ENCODE measurements at regions not wholly inside any gene's neighbourhood (a gene's known extent, or its start where the extent isn't known, plus 50 kb on each side); places are given as distances from the start of the nearest gene placed in this dataset.
"Not testable (repeated sequence)": the region's sequence is repeated elsewhere in the genome, so short reads cannot be mapped to it uniquely, and the experiment has no call there.

DNA sequence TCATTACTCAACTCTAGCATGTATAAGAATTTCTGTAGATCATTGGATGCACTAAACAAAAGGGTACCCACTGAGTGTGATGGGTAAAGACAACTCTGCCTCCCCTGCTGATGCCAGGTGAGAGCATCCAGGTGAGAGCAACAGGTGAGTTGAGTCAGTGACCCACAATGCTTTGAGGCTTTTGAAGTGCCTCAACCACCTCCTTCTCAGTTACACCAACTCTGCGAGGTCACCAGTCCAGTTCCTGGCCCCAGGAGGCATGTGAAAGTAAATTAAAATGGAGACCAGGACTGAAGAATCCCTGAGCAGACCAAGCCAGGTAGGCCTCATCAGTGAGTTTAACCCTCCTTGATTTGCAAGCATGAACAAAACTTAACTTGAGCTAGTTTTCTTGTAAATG lies 505.8 kb downstream of the EBF1 start:
- no peak for DNase-seq (ENCODE audit: low read depth in 1 of 2, low spot score in 2 of 2)
- no peak overlapping the region for H3K27ac ChIP-seq
- H3K4me3 ChIP-seq, result no peak overlapping the region
- peaks cover 17% of the 10 kb centered on the region for H3K4me1 ChIP-seq (replicated peaks)
- H3K36me3 ChIP-seq, result no peaks in the 10 kb centered on the region
- H3K9me3 ChIP-seq (replicated peaks), result no peaks in the 10 kb centered on the region
- no peaks in the 10 kb centered on the region for H3K27me3 ChIP-seq (replicated peaks)

DNA sequence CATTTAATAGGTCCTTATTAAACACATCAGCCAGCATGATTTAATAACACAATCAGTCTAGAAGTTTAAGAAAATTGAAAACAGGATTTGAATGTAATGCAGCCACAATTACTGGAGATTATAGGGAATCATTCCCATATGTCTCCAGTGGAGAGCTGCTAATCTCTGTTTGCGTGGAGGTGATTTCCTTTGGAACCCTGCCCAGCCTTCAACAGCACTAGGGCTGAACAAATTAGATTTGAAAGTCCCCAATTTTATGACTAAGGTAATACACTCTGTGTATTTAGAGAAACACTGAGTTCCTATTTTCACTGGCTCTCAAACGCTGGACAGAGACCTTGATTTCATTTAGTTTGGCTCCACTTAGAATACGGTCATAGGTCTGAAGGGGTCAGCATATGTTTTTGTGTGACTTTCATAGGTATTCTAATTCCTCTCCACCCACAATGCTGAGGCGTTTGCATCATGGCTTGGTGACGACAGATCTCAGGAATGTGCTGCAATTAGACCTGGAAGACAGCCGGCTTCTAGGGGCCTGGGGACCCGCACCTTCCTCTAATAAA lies 508.3 kb downstream of the EBF1 start:
- Histone ChIP-seq H3K4me1 (replicated peaks) (peaks cover 17% of the 10 kb centered on the region), H3K27me3 (replicated peaks) (no peaks in the 10 kb centered on the region), H3K9me3 (replicated peaks) (no peaks in the 10 kb centered on the region), H3K27ac (peak overlapping the region; percentile 42), H3K36me3 (no peaks in the 10 kb centered on the region), H3K4me3 (no peak overlapping the region)
- peak; percentile 63 to 75 for DNase-seq (ENCODE audit: low read depth in 1 of 2, low spot score in 2 of 2)

DNA sequence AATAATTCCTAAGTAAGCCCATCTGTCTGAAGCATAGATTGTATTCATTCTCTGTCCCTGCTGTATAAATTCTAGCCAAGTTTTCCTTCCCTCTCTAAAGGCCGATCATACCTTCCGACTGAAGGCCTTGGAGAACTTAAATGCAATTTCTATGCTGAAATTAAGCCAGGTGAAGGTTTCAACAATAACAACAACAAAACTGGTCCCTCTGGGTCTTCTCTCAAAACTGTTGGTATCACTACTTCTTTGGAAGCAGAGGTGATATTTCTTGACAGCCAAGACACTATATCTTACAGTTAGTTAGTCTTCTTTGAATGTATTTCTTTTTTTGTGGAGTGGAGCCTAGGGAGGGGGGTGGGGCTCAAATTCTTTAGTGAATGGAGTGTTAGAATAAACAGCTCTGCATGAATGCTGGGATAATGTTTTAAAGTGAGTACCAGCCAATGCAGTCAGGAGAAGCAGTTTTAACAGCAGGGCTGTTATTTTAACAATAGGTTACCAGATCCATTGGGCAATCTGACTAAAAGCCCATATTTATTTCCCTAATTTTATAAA lies 508.9 kb downstream of the EBF1 start:
- H3K27me3 ChIP-seq (replicated peaks), result no peaks in the 10 kb centered on the region
- no peaks in the 10 kb centered on the region for H3K9me3 ChIP-seq (replicated peaks)
- H3K27ac ChIP-seq, result peak overlapping the region; percentile 42
- no peak overlapping the region for H3K4me3 ChIP-seq
- peaks cover 17% of the 10 kb centered on the region for H3K4me1 ChIP-seq (replicated peaks)
- no peaks in the 10 kb centered on the region for H3K36me3 ChIP-seq
- DNase-seq (ENCODE audit: low read depth in 1 of 2, low spot score in 2 of 2), result peak in 1 of 2 experiments; percentile 53

DNA sequence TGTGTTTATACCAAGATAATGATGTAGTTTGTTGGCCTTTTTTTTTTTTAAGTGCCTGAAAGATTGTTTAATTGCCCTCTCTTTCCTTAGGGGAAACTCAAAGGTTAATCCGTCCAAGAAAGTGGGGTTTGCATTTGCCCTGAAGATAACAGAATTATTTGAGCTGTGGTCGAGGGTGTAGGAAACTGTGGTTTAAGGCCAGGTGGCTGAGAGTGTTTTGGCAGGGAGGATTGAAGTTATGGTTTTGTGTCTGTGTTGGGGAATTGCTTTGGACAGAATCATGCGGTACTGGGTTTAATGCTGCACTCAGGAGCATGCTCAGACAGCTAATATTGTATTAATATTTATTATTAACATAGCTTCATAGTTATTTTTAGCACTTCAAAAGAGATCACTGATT lies 509.8 kb downstream of the EBF1 start:
- DNase-seq (ENCODE audit: low read depth in 1 of 2, low spot score in 2 of 2), result no peak

DNA sequence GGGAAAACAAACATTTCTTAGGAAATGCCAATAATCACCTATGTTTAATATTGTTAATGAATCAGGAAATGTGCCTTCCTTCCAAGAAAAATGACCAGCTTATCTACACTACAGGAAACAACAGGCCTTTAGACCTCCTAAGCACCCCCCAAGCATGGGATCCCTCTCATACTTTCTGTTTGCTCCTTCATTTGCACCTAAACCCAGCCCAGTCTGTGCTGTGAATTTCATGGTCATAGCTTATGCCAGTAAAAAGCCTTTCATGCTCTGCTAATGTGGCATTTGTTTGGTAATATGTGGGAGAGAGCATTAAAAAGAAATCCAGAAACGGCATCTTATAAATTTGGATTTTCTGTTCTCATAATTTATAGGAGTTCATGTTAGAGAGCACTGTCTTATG lies 511.1 kb downstream of the EBF1 start:
- Histone ChIP-seq H3K4me3 (no peak overlapping the region), H3K36me3 (no peaks in the 10 kb centered on the region)
- DNase-seq (ENCODE audit: low read depth in 1 of 2, low spot score in 2 of 2), result no peak

More for the DNA sequence above, 509.8 kb downstream of the EBF1 start:
- Histone ChIP-seq H3K4me3 (no peak overlapping the region), H3K4me1 (replicated peaks) (peaks cover 17% of the 10 kb centered on the region), H3K9me3 (replicated peaks) (0 out of 2 replicates have a peak, but pooled peaks cover 1% of the 10 kb centered on the region), H3K27ac (no peak overlapping the region), H3K36me3 (no peaks in the 10 kb centered on the region), H3K27me3 (replicated peaks) (no peaks in the 10 kb centered on the region)

DNA sequence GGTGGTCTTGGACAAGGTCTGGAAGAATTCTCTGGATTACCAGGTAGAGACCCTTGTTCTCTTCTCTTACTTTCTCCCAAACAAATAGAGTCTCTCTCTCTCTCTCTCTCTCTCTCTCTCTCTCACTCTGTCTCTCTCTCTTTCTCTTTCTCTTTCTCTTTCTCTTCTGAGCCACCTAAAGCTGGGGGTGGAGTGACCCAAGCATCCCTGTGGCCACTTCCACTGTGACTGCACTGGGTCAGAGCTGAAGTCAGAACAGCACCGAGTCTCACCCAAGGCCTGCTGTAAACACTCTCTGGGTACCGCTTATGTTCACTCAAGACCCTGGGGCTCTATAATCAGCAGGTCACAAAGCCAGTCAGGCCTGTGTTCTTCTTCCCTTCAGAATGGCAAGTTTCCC lies 513.7 kb downstream of the EBF1 start:
- Histone ChIP-seq H3K27ac (no peak overlapping the region), H3K27me3 (replicated peaks) (no peaks in the 10 kb centered on the region), H3K4me3 (no peak overlapping the region), H3K4me1 (replicated peaks) (peaks cover 7% of the 10 kb centered on the region), H3K9me3 (replicated peaks) (0 out of 2 replicates have a peak, but pooled peaks cover 2% of the 10 kb centered on the region), H3K36me3 (no peaks in the 10 kb centered on the region)
- DNase-seq (ENCODE audit: low read depth in 1 of 2, low spot score in 2 of 2), result no peak

More for the DNA sequence above, 511.1 kb downstream of the EBF1 start:
- Histone ChIP-seq H3K27ac (no peak overlapping the region), H3K4me1 (replicated peaks) (peaks cover 17% of the 10 kb centered on the region), H3K9me3 (replicated peaks) (0 out of 2 replicates have a peak, but pooled peaks cover 2% of the 10 kb centered on the region), H3K27me3 (replicated peaks) (no peaks in the 10 kb centered on the region)

DNA sequence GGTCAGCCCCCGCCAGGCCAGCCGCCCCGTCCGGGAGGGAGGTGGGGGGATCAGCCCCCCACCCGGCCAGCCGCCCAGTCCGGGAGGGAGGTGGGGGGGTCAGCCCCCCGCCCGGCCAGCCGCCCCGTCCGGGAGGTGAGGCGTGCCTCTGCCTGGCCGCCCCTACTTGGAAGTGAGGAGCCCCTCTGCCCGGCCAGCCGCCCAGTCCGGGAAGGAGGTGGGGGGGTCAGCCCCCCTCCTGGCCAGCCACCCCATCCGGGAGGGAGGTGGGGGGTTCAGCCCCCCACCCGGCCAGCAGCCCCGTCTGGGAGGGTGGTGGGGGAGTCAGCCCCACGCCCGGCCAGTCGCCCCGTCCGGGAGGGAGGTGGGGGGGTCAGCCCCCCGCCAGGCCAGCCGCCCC lies 517.0 kb downstream of the EBF1 start:
- not testable (repeated sequence) for DNase-seq (ENCODE audit: low read depth in 1 of 2, low spot score in 2 of 2); H3K36me3 ChIP-seq; H3K4me1 ChIP-seq (replicated peaks); H3K27me3 ChIP-seq (replicated peaks); H3K4me3 ChIP-seq; H3K27ac ChIP-seq; H3K9me3 ChIP-seq (replicated peaks)

DNA sequence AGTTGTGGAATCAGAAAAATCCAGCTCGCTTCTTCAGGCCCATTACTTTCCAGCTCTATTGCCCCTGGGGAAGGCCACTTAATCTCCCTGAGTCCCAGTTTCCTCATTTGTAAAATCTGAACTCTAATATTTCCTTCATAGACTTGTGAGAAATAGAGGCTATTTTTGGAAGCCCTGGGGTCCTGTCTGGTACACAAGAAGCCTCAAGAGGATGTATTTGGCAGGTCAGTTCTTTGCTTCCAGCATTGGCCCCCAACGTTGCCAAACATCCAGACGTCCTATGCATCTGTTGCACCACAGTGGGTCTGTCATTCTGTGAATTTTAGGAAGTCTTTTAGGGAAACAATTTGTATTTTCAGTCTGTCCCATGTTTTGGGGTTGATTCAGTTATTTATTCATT lies 525.9 kb downstream of the EBF1 start:
- Histone ChIP-seq H3K36me3 (no peaks in the 10 kb centered on the region), H3K27ac (no peak overlapping the region), H3K9me3 (replicated peaks) (no peaks in the 10 kb centered on the region), H3K4me3 (no peak overlapping the region), H3K27me3 (replicated peaks) (no peaks in the 10 kb centered on the region), H3K4me1 (replicated peaks) (no peaks in the 10 kb centered on the region)
- DNase-seq (ENCODE audit: low read depth in 1 of 2, low spot score in 2 of 2), result no peak

DNA sequence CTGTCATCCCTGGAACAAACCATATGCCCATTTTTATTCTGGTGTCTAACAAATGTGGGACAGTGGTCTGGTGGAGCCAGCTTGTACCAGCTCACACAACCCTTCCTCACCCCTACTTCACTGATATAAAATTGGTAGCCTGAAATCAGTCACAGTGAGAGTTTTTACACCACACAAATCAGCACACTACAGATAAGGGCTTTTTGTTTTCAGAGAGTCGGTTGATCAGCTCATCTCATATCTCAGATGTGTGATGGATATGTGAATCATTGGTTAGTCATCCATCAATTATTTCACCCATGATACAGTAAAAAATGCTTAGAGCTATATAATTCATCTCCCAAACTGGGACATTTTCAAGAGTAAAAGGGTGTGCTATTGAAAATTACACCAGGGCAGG lies 529.2 kb downstream of the EBF1 start:
- Histone ChIP-seq H3K4me3 (no peak overlapping the region), H3K36me3 (no peaks in the 10 kb centered on the region), H3K4me1 (replicated peaks) (no peaks in the 10 kb centered on the region), H3K9me3 (replicated peaks) (no peaks in the 10 kb centered on the region), H3K27me3 (replicated peaks) (no peaks in the 10 kb centered on the region), H3K27ac (no peak overlapping the region)
- DNase-seq (ENCODE audit: low read depth in 1 of 2, low spot score in 2 of 2), result no peak

DNA sequence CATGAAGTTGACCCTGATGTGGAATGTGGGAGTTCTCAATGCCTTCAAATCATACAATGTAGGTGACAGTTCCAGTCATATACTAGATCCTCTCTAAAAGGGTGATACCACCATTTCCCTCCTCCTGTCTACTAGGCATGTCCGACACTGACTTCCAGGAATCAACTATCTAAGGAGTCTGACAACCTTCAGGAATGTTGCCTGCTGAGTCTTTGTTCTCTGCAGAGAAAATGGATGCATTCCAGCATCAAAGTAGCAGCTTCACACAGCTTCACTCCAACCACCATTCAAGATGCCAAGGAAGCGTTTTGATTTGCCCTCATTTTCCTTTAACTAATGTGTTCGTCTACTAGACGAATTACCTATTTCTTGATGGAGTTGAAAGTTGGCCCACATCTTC lies 530.2 kb downstream of the EBF1 start:
- Histone ChIP-seq H3K4me3 (no peak overlapping the region), H3K27me3 (replicated peaks) (no peaks in the 10 kb centered on the region), H3K27ac (no peak overlapping the region), H3K4me1 (replicated peaks) (no peaks in the 10 kb centered on the region), H3K9me3 (replicated peaks) (no peaks in the 10 kb centered on the region), H3K36me3 (no peaks in the 10 kb centered on the region)
- DNase-seq (ENCODE audit: low read depth in 1 of 2, low spot score in 2 of 2), result no peak

DNA sequence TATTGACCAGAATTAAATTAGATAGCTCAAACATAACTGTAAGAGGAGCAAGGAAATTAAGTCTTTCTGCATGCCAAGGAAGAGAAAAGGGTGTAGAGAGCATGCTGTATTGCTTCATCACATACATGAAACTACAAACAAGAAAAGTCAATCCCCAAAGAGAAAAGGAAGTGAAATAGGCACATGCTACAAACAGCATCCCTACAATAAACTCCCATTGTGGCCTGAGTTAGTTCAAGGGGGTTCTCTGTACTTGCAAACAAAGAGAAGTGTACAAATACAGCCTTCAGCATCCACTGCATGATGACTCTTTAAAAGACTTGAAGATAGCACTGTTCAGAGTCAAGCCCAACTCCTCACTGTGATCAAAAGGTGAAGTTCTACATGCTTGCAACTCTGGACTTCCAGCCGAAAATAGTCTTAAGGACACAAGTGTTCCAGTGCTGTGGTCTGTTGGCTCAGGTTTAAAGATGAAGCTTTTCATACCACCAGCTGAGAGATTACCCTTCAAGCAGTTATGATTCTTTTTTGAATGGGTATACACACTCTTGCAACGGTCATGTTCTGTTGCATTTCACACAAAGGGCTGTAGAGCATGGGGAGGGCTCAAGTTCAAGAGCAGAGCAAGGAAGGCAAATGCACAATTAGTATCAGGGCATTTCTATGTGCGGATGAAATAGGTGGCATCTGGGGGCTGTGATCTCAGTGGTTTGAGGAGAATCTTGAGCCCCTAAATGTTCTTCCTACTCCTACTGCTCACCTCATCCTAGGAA lies 534.5 kb downstream of the EBF1 start:
- Histone ChIP-seq H3K36me3 (no peaks in the 10 kb centered on the region), H3K27me3 (replicated peaks) (no peaks in the 10 kb centered on the region), H3K27ac (no peak overlapping the region), H3K4me1 (replicated peaks) (peaks cover 9% of the 10 kb centered on the region), H3K9me3 (replicated peaks) (no peaks in the 10 kb centered on the region), H3K4me3 (no peak overlapping the region)
- DNase-seq (ENCODE audit: low read depth in 1 of 2, low spot score in 2 of 2), result no peak

DNA sequence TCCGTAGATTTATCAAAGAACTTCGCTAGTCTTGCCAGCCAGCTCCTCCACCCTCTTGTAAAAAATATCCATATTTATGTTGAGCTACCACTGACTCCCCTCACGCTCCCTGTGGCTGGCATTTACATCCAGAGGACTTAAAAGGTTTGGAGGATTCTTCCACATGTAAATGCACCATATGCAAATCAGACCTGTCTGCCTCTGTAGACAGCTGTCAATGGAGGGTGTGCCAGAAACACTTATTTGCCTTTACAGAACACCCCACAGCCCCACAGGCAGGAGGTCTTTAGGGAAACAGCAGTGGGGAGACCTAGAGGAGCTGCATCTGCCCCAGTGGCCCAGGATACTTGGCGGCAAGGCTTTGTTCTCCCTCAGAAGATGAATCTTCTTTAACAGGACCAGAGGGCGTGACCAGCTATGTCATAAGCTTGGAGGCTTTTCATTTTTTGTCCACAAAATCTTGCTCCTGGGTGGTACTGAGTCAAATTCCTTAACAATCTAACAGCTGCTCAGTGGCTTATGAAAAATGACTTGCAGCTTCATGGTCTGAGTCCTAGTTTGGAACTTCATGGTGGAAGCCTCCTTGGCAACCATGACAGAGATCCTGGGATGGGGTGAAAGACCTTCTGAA lies 535.8 kb downstream of the EBF1 start:
- H3K27ac ChIP-seq, result no peak overlapping the region
- H3K27me3 ChIP-seq (replicated peaks), result no peaks in the 10 kb centered on the region
- H3K9me3 ChIP-seq (replicated peaks), result no peaks in the 10 kb centered on the region; the same call in 1 of the 2 replicates
- H3K4me1 ChIP-seq (replicated peaks), result peaks cover 14% of the 10 kb centered on the region
- H3K36me3 ChIP-seq, result no peaks in the 10 kb centered on the region
- no peak for DNase-seq (ENCODE audit: low read depth in 1 of 2, low spot score in 2 of 2)
- no peak overlapping the region for H3K4me3 ChIP-seq

DNA sequence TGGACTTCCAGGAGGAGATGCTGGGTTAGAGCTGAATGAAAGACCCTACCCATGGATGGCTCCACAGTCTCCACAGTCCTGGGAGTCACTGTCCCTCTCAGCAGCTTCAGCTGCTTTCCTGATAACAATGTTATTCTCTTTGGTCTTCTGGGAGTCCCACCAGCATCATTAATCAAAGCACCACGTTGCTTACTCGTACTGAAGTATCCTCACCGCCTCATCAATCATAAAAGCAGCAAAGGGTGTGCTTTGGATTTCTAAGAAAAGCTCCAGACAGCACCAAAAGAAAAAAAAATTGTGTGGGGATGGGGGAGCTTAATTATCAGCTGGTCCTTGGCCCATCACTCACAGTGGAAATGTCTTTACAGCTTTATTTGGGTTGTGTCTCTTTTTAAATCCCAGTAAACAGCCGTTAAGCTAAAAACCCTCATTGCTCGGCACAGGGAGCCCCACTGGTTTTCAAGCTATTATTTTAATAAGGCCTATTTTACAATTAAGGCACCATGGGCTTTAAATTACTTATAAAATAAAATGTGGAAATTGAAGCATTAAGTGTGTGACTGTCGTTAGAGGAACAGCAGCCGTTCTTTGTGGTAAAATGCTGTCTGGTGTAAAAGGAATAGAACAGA lies 538.0 kb downstream of the EBF1 start:
- no peak overlapping the region for H3K27ac ChIP-seq
- H3K36me3 ChIP-seq, result no peaks in the 10 kb centered on the region
- no peak for DNase-seq (ENCODE audit: low read depth in 1 of 2, low spot score in 2 of 2)
- peaks cover 14% of the 10 kb centered on the region for H3K4me1 ChIP-seq (replicated peaks)
- H3K27me3 ChIP-seq (replicated peaks), result no peaks in the 10 kb centered on the region
- H3K4me3 ChIP-seq, result no peak overlapping the region
- H3K9me3 ChIP-seq (replicated peaks), result no peaks in the 10 kb centered on the region; the same call in 1 of the 2 replicates

Measured in SJSA1 (cell line).